K562 (cell line): ENCODE measurements at regions not wholly inside any gene's neighbourhood (a gene's known extent, or its start where the extent isn't known, plus 50 kb on each side); places are given as distances from the start of the nearest gene placed in this dataset.

Experiments
- ATAC-seq: fragments of 200-7000 bp; cut with Tn5 transposase; 3 replicates; pipeline ENCODE4 v1.9.1; 2020; ENCODE audit warnings: moderate library complexity
- BruUV-seq: library from RNA; stranded (reverse); fragments of 400-500 nt; replicated peaks from 2 replicates; lab custom pipeline; 2021; lab: Mats Ljungman, UMichigan
- CTCF ChIA-PET: fragments of 300-600 bp; formaldehyde crosslinking; extraction: SDS; loops from one replicate; lab custom pipeline; 2021; ENCODE audit warnings: low intra/inter-chr PET ratio; lab: Yijun Ruan, JAX
- POLR2A ChIA-PET: fragments of 300-600, 350-650 bp; sonication (Branson Sonifier 250); formaldehyde crosslinking; extraction: SDS; loops from one replicate; lab custom pipeline; 2021; ENCODE audit warnings: antibody characterized with exemption, inconsistent platforms; lab: Yijun Ruan, JAX
- DNase-seq, 4 experiments: peaks; one replicate each; pipeline versions ENCODE4 v3.0.0 to v3.0.0-alpha.2; 2011 to 2018; ENCODE audit warnings: low spot score in 3 of 4, mixed read lengths in 3 of 4; ENCODE audit errors: extremely low read depth in 1 of 4
- FAIRE-seq: peaks from 2 replicates; lab custom pipeline; 2011; peaks lifted over from hg19 to GRCh38; lab: Jason Lieb, UNC
- H2AFZ ChIP-seq: 2 replicates; pipeline ENCODE4 v1.6.0; 2011; ENCODE audit warnings: low read depth, low read length, control low read depth, inconsistent platforms
- H3K27ac ChIP-seq: fragments of 200-600 bp; 3 replicates; pipeline ENCODE4 v1.8.0; 2011; ENCODE audit warnings: low read depth, mild to moderate bottlenecking, control low read depth, inconsistent platforms, low read length, moderate library complexity, mixed read lengths; ENCODE audit errors: extremely low read depth
- H3K27me3 ChIP-seq, 2 experiments: fragments of 300-600 bp in 1 of 2; 2 replicates in 1 of 2; 3 replicates in 1 of 2; pipeline versions ENCODE4 v1.6.0 to v1.8.0; 2011; ENCODE audit warnings: inconsistent platforms in 2 of 2, low read length in 2 of 2, mild to moderate bottlenecking in 1 of 2, mixed read lengths in 1 of 2, moderate library complexity in 1 of 2; ENCODE audit not compliant: control insufficient read depth in 2 of 2, insufficient read depth in 2 of 2
- H3K36me3 ChIP-seq: fragments of 300-600 bp; 3 replicates; pipeline ENCODE4 v1.8.0; 2011; ENCODE audit warnings: mild to moderate bottlenecking, low read length, inconsistent platforms; ENCODE audit not compliant: control insufficient read depth, insufficient read depth
- H3K4me1 ChIP-seq, 2 experiments: fragments of 200-600 bp in 1 of 2; replicated peaks in 1 of 2; 2 replicates in 1 of 2; 3 replicates in 1 of 2; pipeline versions ENCODE4 v1.5.1 to v1.8.0; 2011; ENCODE audit warnings: inconsistent platforms in 2 of 2, low read length in 2 of 2, mild to moderate bottlenecking in 1 of 2, mixed read lengths in 1 of 2, moderate library complexity in 1 of 2; ENCODE audit not compliant: control insufficient read depth in 2 of 2, insufficient read depth in 2 of 2
- H3K4me2 ChIP-seq: 2 replicates; pipeline ENCODE4 v1.6.1; 2011; ENCODE audit warnings: low read length, control low read depth, inconsistent platforms, mixed read lengths; ENCODE audit not compliant: insufficient read depth
- H3K4me3 ChIP-seq: fragments of 200-600 bp; sonication (generic), shearing (Covaris generic); 2 replicates; pipeline ENCODE4 v1.5.1; 2016; ENCODE audit warnings: control low read depth, inconsistent platforms
- H3K79me2 ChIP-seq: fragments of 200-600 bp; 3 replicates; pipeline ENCODE4 v1.8.0; 2011; ENCODE audit warnings: low read length, inconsistent platforms; ENCODE audit not compliant: control insufficient read depth, insufficient read depth
- H3K9ac ChIP-seq, 2 experiments: 2 replicates each; pipeline versions ENCODE4 v1.6.0 to v1.6.1; 2011; ENCODE audit warnings: low read depth in 2 of 2, low read length in 2 of 2, control low read depth in 1 of 2, inconsistent platforms in 1 of 2, mild to moderate bottlenecking in 1 of 2, mixed read lengths in 1 of 2; ENCODE audit not compliant: insufficient read depth in 1 of 2
- H3K9me1 ChIP-seq: one replicate; pipeline ENCODE4 v1.6.0; 2011; ENCODE audit warnings: inconsistent platforms, mild to moderate bottlenecking, low read length, moderate library complexity; ENCODE audit not compliant: control insufficient read depth, insufficient read depth
- H3K9me3 ChIP-seq: replicated peaks from 2 replicates; pipeline ENCODE4 v1.5.1; 2011; ENCODE audit warnings: low read depth, low read length, inconsistent platforms; ENCODE audit not compliant: control insufficient read depth, insufficient read depth
- H4K20me1 ChIP-seq: replicated peaks from 2 replicates; pipeline ENCODE4 v1.6.1; 2011; ENCODE audit warnings: low read length, inconsistent platforms, mixed read lengths; ENCODE audit not compliant: control insufficient read depth, insufficient read depth
- ARID3B ChIP-seq: fragments of 250-450 bp; sonication (Bioruptor Pico); IDR thresholded peaks from 2 replicates; pipeline ENCODE4 v1.4.0; 2020; ENCODE audit warnings: borderline replicate concordance
- CREB1 ChIP-seq, 2 experiments: sonication (generic) in 1 of 2; formaldehyde crosslinking in 1 of 2; IDR thresholded peaks; 2 replicates each; pipeline versions ENCODE4 v1.6.1 to v1.8.0; 2012 to 2022; ENCODE audit warnings: inconsistent platforms in 1 of 2, mild to moderate bottlenecking in 1 of 2, missing genetic modification reagents in 1 of 2, moderate library complexity in 1 of 2
- HMGN3 ChIP-seq: IDR thresholded peaks from 2 replicates; pipeline ENCODE4 v1.6.1; 2011; ENCODE audit warnings: borderline replicate concordance, low read depth, mild to moderate bottlenecking, mixed read lengths, low read length; ENCODE audit not compliant: insufficient read length; ENCODE audit errors: extremely low read depth
- POLR2G ChIP-seq: fragments of 200-400 bp; formaldehyde crosslinking; IDR thresholded peaks from 2 replicates; pipeline ENCODE4 v1.6.1; 2017; ENCODE audit warnings: low read depth, mild to moderate bottlenecking, antibody characterized with exemption, low read length, moderate library complexity
- TAF9B ChIP-seq: fragments of 450-650 bp; IDR thresholded peaks from 2 replicates; pipeline ENCODE4 v1.6.1; 2018; ENCODE audit warnings: mild to moderate bottlenecking; ENCODE audit not compliant: partially characterized antibody
- TRIM28 ChIP-seq: fragments of 450-650 bp; IDR thresholded peaks from 2 replicates; pipeline ENCODE4 v1.6.1; 2017
- WGBS: fragments of 100-300 bp; shearing (Covaris generic); methylation state at CpG from one replicate; pipeline ENCODE4 v1.1.6; 2016; ENCODE audit warnings: low coverage, mixed read lengths; ENCODE audit not compliant: insufficient coverage; ENCODE audit errors: missing lambda C conversion rate; 5-methylcytosine and 5-hydroxymethylcytosine counted together
- in situ Hi-C: fragments of 300-500 bp; cut with MboI; formaldehyde crosslinking; loops from 4 replicates; pipeline ENCODE4 v1.15.0; 2018; ENCODE audit warnings: inconsistent platforms, mixed read lengths
- intact Hi-C: fragments of 100-400 bp; cut with micrococcal nuclease; formaldehyde crosslinking; loops from 2 replicates; pipeline ENCODE4 v1.14.2; 2022
- TF ChIP-seq, protein P1 (sequence below), 2 experiments: IDR thresholded peaks; 2 replicates each; pipeline ENCODE4 v1.6.1; 2011; ENCODE audit warnings: borderline replicate concordance in 1 of 2, control low read depth in 1 of 2, low read depth in 1 of 2, low read length in 1 of 2, mild to moderate bottlenecking in 1 of 2, mixed read lengths in 1 of 2, moderate library complexity in 1 of 2; ENCODE audit not compliant: insufficient read depth in 1 of 2, insufficient read length in 1 of 2, poor library complexity in 1 of 2, severe bottlenecking in 1 of 2; ENCODE audit errors: extremely low read depth in 1 of 2

- no peak for TF ChIP-seq POLR2G
- no peak for TF ChIP-seq ARID3B (CRISPR knock-in tag)
- TF ChIP-seq, protein P1, sequence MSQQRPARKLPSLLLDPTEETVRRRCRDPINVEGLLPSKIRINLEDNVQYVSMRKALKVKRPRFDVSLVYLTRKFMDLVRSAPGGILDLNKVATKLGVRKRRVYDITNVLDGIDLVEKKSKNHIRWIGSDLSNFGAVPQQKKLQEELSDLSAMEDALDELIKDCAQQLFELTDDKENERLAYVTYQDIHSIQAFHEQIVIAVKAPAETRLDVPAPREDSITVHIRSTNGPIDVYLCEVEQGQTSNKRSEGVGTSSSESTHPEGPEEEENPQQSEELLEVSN (IDR thresholded peaks at IDR 0.05; ENCODE audit: borderline replicate concordance in 1 of 2, extremely low read depth in 1 of 2, insufficient read depth in 1 of 2, insufficient read length in 1 of 2, low read depth in 1 of 2, low read length in 1 of 2, poor library complexity in 1 of 2, severe bottlenecking in 1 of 2), result no peak
- TF ChIP-seq TAF9B, result no peak
- no peak for TF ChIP-seq TRIM28
Observed at GRCh38 chrX:112512509-112512908, 167.2 kb downstream of the LHFPL1 start (continued).

- POLR2A ChIA-PET, result no interaction called here
- no peak for ATAC-seq
- CTCF ChIA-PET, result no interaction called here
- Histone ChIP-seq H3K4me2 (no peak overlapping the region), H3K4me1 (no peaks in the 10 kb centered on the region), H3K79me2 (no peaks in the 10 kb centered on the region), H4K20me1 (no peaks in the 10 kb centered on the region), H3K27me3 (no peaks in the 10 kb centered on the region), H3K9me3 (no peaks in the 10 kb centered on the region), H3K4me3 (no peak overlapping the region), H3K36me3 (no peaks in the 10 kb centered on the region), H3K9me1 (no peaks in the 10 kb centered on the region), H2AFZ (no peak overlapping the region)
- BruUV-seq, result no TSS peak
- in situ Hi-C loops, result no loop called here
- TF ChIP-seq HMGN3, result no peak
- no peak for TF ChIP-seq CREB1 (IDR thresholded peaks at IDR 0.05)
- TF ChIP-seq CREB1 (CRISPR knock-in tag; IDR thresholded peaks at IDR 0.05), result no peak
- TF ChIP-seq, all 486 proteins: peak for 0
- no peak overlapping the region for H3K27ac ChIP-seq
- no peak overlapping the region for H3K9ac ChIP-seq
- intact Hi-C loops, result no loop called here
- WGBS, result 0% methylated on average over 3 of the region's 3 CpGs
- FAIRE-seq (no peak), DNase-seq (no peak)
Observed at GRCh38 chrX:112510629-112511028, 169.1 kb downstream of the LHFPL1 start.
